ENCODE measurements at regions not wholly inside any gene's neighbourhood (a gene's known extent, or its start where the extent isn't known, plus 50 kb on each side); places are given as distances from the start of the nearest gene placed in this dataset.
"Not testable (repeated sequence)": the region's sequence is repeated elsewhere in the genome, so short reads cannot be mapped to it uniquely, and the experiment has no call there.

GRCh38 chr5:91632871-91633270 is 249.8 kb upstream of the ARRDC3 start:
- no peak for DNase-seq

GRCh38 chr5:91611746-91612145 is 228.6 kb upstream of the ARRDC3 start:
- no peak for DNase-seq

- DNase-seq: no peak
Observed at GRCh38 chr5:91607675-91608074, 224.6 kb upstream of the ARRDC3 start.

GRCh38 chr5:91599863-91600262 is 216.7 kb upstream of the ARRDC3 start:
- DNase-seq: no peak

- no peak for DNase-seq
Observed at GRCh38 chr5:91598216-91598615, 215.1 kb upstream of the ARRDC3 start.

DNA sequence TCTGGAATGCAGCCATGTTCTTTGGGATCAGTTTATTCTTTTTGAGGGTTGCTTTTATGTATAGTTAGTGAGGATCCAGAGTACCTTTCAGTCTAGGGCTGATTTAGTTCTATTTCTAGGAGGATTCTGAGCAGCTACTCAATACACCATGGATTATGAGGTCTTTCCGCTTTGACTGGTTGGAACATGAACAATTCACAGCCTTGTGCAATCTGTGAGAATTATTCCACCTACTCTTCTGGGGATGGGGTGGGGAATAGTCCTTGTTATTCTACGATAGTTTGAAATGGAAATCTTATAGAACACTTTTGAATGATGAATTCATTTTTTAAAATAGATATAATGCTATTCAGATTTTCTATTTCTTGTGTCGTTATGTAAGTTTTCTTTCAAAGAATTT is 212.3 kb upstream of the ARRDC3 start:
- no peak for DNase-seq

DNA sequence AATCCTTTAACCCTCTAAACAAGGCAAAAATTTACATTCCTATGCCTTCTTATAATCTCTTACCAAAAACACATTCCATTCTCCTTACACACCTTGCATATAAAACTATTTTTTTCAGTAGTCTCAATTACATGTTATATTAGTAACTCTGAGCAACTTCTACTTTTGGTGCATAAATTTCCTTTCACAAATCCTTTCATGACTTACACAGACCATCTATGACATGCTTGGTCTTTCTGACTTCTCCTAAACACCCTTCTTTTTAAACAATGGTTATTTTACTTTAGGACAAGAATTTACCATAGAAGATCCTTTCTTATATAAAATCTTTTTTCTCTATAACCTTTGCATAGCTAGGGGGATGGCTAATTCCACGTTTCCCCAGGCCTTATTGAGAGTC is 208.0 kb upstream of the ARRDC3 start:
- DNase-seq: no peak

DNA sequence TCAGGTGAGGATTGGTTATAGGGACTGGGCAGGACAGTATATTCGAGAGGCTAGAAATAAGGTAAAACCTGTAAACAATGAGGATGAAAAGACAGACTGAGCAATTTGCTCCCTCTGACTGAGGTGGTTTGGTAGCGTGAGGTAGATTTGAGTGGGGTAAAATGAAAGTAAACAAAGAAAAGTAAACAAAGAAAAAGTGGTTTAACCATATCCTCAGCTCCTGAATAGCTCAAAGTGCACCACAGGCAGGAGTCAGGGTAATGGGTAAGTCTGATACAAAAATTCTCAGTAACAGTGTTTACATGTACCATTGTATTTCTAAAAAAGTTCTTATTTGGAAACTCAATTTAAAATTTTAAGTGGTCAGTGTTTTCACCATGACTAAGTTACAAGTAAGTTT is 203.1 kb upstream of the ARRDC3 start:
- DNase-seq: no peak

GRCh38 chr5:91584352-91584751 is 201.2 kb upstream of the ARRDC3 start:
- DNase-seq: no peak

DNA sequence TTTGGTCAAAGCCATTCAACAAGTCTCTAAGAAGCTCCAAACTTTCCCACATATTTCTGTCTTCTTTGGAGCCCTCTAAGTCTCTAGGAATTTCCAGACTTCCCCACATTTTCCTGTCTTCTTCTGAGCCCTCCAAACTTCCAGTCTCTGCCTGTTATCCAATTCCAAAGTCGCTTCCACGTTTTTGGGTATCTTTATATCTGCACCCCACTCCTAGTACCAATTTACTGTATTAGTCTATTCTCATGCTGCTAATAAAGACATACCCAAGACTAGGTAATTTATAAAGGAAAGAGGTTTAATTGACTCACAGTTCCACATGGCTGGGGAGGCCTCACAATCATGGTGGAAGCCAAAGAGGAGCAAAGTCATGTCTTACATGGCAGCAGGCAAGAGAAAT is 182.9 kb upstream of the ARRDC3 start:
- DNase-seq: not testable (repeated sequence)

DNA sequence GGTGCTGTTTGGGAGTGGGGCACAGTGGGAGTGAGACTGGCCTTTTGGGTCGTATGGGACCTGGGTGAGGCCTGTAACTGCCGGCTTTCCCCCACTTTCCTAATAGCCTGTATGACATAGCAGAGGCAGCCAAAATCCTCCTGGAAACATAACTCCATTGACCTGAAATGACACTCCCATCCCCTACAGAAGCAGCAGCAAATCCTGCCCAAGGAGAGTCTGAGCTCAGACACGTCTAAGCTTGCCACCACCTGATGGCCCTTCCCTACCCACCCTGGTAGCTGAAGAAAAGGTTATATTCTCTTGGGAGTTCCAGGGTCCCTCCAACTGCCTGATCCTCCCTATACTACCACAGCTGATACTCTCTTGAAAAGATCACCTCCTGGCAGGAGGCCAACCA is 179.8 kb upstream of the ARRDC3 start:
- DNase-seq: no peak

GRCh38 chr5:91541696-91542095 is 158.6 kb upstream of the ARRDC3 start:
- DNase-seq: no peak

GRCh38 chr5:91538179-91538578 is 155.1 kb upstream of the ARRDC3 start:
- no peak for DNase-seq

DNA sequence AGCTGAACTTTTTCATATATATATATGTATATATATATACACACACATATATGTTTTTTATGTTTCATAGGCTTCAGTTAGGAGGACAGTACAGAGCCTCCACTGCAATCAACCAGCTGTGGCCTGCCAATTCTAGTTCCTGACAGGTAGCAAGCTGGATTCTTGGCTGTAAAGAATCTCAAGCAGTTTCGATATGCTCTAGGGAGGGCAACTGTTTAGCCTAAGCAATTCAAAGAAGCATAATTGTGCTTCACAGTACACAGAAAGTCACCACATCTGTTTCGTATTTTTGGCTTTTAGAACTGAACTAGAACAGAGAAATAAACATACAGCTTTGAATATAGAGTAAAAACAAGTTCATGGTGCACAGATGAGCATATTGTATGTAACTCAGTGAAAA is 152.4 kb upstream of the ARRDC3 start:
- DNase-seq: no peak

DNA sequence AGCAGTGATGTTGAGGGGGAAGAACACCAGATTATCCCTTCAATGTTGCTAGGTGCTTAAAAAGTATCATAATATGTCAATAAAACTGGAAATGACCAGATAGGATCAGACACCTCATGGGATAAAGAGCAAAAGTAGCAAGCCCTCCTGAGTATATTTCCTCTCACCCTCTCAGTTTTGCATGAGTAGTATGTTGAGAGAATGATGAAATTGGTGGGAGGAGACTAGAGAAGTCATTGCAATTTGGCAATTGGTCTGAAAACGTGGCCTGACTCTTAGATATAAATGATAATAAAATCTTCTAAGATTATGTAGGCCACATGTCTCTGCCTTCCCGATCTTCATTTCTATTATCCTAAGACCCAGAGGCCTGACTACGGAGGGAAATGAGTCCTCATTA is 151.2 kb upstream of the ARRDC3 start:
- no peak for DNase-seq

GRCh38 chr5:91532779-91533178 is 149.7 kb upstream of the ARRDC3 start:
- DNase-seq: no peak

GRCh38 chr5:91532281-91532680 is 149.2 kb upstream of the ARRDC3 start:
- DNase-seq: no peak

- no peak for DNase-seq
Observed at GRCh38 chr5:91528831-91529230, 145.7 kb upstream of the ARRDC3 start.

DNA sequence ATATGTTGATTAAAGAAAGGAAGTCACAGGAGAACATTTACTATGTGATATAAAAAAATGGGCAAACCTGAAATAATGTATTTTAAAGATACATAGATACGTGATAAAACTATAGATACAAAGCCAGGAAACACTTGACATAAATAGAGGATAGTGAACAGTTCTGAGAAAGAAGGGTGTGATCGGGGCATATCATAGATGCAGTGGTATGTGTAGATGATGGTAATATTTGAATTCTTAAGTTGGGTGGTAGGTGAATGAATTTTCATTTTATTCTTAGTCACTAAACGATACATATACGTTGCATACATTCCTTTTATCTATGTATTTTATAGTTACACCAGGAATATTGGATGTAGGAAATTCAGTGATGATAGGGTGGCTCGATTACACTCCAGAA is 138.7 kb upstream of the ARRDC3 start:
- no peak for DNase-seq

DNA sequence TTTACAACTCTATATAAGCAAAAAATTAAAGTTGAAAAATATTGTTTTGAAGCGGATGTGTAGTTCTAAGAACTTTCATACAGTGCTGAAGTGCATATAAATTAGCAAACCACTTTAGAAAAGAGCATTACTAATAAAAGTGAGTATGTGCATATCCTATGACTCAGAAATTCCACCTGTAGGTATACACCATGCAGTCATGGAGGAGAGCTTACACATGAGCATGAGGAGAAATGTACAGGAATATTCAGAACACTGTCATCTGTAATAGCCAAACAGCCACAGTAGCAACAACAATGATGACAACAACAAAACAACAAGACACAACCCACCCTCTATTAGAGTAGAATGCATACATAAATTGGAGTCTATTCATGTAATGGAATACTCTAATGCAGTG is 138.2 kb upstream of the ARRDC3 start:
- no peak for DNase-seq

DNA sequence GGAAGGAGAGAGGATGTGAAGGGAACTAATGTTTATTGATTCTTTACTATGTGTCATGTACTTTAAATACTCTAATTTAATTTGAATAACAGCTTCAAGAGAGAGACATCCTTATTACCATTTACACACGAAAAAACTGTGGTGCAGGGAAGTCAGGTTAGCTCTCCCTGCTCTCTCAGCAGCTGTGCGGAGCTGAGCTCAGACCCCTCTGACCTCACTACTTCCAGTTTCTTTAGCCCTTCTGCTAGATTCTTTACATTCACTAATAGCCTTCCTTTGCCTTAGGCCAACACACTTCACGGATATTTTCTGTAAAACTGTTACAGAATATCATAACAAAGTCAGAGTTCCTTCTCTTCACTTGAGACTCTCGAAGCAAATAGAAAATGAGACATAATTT is 131.3 kb upstream of the ARRDC3 start:
- DNase-seq: no peak

DNA sequence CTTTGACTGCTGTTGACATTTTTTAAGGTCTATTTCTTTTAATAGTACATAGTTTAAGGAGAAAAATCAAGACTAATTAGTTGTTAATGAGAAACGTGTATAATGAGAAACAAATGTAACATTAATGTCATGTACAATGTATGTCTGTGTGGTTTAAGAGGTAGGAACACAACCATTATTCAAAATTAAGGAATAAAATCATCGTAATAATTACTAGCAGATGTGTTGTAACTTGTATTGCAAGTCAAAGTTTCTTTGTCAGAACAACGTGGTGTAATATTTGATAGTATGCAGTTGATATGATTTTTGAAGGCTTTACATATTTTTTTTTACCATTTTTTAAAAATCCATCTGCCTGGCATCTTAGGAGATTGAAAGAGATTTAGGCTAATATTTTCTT is 120.2 kb upstream of the ARRDC3 start:
- DNase-seq: no peak

- DNase-seq: no peak
Observed at GRCh38 chr5:91500758-91501157, 117.6 kb upstream of the ARRDC3 start.

- no peak for DNase-seq
Observed at GRCh38 chr5:91499943-91500531, 116.9 kb upstream of the ARRDC3 start.

GRCh38 chr5:91495699-91496098 is 112.6 kb upstream of the ARRDC3 start:
- DNase-seq: no peak
